ENCODE measurements at regions not wholly inside any gene's neighbourhood (a gene's known extent, or its start where the extent isn't known, plus 50 kb on each side); places are given as distances from the start of the nearest gene placed in this dataset.

DNA sequence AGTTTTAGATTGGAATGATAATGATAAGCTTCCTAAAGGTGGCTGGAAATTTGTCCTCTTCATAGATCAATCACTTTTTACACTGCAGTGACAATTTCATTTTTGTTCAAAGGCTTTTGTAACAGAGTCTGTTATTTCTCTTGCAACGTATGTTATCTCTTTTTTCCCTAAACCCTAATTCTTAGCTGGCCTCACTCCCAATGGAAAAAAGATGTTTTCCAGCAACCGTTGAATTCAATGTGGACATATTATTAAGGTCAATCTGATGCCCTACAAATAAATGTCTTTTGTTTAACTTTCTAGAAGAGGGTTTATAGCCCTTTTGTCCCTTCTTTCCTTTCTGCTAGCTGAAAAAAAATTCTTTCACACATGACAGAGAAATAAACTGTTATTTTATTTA is 192.7 kb upstream of the NWD2 start:
- Histone ChIP-seq H3K27ac (ENCODE audit: extremely low read depth, low read depth, low read length) (no peak overlapping the region), H3K4me3 (ENCODE audit: low read depth, low read length) (no peak overlapping the region), H3K36me3 (ENCODE audit: control insufficient read depth in 2 of 2, insufficient read depth in 1 of 2, low read length in 2 of 2) (no peaks in the 10 kb centered on the region), H3K4me1 (ENCODE audit: control insufficient read depth, insufficient read depth, low read length) (no peaks in the 10 kb centered on the region), H3K9me3 (ENCODE audit: control insufficient read depth, insufficient read depth, low read depth, low read length) (no peaks in the 10 kb centered on the region)
- CTCF ChIA-PET = no interaction called here
- POLR2A ChIA-PET = no interaction called here
- TF ChIP-seq ZNF146 (tag by site-specific recombination; IDR thresholded peaks at IDR 0.05) (no peak), ZBTB48 (tag by site-specific recombination; IDR thresholded peaks at IDR 0.05) (no peak), ZNF292 (tag by site-specific recombination; IDR thresholded peaks at IDR 0.05; ENCODE audit: borderline replicate concordance, low read depth) (no peak), SCRT1 (tag by site-specific recombination; IDR thresholded peaks at IDR 0.05; ENCODE audit: borderline replicate concordance) (no peak), ZFP3 (tag by site-specific recombination; IDR thresholded peaks at IDR 0.05; ENCODE audit: low read depth) (no peak), HOXD13 (CRISPR knock-in tag; IDR thresholded peaks at IDR 0.05; ENCODE audit: borderline replicate concordance) (no peak), SCRT2 (tag by site-specific recombination; IDR thresholded peaks at IDR 0.05) (no peak), ZIC2 (tag by site-specific recombination; IDR thresholded peaks at IDR 0.05) (no peak), ZNF416 (tag by site-specific recombination; IDR thresholded peaks at IDR 0.05) (no peak), WT1 (tag by site-specific recombination; IDR thresholded peaks at IDR 0.05) (no peak), ZNF658 (tag by site-specific recombination; IDR thresholded peaks at IDR 0.05) (no peak), OVOL3 (tag by site-specific recombination; IDR thresholded peaks at IDR 0.05) (no peak)
- TF ChIP-seq, protein P1, sequence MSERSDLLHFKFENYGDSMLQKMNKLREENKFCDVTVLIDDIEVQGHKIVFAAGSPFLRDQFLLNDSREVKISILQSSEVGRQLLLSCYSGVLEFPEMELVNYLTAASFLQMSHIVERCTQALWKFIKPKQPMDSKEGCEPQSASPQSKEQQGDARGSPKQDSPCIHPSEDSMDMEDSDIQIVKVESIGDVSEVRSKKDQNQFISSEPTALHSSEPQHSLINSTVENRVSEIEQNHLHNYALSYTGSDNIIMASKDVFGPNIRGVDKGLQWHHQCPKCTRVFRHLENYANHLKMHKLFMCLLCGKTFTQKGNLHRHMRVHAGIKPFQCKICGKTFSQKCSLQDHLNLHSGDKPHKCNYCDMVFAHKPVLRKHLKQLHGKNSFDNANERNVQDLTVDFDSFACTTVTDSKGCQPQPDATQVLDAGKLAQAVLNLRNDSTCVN (tag by site-specific recombination; optimal IDR thresholded peaks at IDR 0.05) = no peak
- TF ChIP-seq, protein P2, sequence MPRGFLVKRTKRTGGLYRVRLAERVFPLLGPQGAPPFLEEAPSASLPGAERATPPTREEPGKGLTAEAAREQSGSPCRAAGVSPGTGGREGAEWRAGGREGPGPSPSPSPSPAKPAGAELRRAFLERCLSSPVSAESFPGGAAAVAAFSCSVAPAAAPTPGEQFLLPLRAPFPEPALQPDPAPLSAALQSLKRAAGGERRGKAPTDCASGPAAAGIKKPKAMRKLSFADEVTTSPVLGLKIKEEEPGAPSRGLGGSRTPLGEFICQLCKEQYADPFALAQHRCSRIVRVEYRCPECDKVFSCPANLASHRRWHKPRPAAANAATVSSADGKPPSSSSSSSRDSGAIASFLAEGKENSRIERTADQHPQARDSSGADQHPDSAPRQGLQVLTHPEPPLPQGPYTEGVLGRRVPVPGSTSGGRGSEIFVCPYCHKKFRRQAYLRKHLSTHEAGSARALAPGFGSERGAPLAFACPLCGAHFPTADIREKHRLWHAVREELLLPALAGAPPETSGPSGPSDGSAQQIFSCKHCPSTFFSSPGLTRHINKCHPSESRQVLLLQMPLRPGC (tag by site-specific recombination; IDR thresholded peaks at IDR 0.05) = no peak
- TF ChIP-seq, protein P3, sequence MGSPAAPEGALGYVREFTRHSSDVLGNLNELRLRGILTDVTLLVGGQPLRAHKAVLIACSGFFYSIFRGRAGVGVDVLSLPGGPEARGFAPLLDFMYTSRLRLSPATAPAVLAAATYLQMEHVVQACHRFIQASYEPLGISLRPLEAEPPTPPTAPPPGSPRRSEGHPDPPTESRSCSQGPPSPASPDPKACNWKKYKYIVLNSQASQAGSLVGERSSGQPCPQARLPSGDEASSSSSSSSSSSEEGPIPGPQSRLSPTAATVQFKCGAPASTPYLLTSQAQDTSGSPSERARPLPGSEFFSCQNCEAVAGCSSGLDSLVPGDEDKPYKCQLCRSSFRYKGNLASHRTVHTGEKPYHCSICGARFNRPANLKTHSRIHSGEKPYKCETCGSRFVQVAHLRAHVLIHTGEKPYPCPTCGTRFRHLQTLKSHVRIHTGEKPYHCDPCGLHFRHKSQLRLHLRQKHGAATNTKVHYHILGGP (tag by site-specific recombination; IDR thresholded peaks at IDR 0.05) = no peak
- TF ChIP-seq, protein P4, sequence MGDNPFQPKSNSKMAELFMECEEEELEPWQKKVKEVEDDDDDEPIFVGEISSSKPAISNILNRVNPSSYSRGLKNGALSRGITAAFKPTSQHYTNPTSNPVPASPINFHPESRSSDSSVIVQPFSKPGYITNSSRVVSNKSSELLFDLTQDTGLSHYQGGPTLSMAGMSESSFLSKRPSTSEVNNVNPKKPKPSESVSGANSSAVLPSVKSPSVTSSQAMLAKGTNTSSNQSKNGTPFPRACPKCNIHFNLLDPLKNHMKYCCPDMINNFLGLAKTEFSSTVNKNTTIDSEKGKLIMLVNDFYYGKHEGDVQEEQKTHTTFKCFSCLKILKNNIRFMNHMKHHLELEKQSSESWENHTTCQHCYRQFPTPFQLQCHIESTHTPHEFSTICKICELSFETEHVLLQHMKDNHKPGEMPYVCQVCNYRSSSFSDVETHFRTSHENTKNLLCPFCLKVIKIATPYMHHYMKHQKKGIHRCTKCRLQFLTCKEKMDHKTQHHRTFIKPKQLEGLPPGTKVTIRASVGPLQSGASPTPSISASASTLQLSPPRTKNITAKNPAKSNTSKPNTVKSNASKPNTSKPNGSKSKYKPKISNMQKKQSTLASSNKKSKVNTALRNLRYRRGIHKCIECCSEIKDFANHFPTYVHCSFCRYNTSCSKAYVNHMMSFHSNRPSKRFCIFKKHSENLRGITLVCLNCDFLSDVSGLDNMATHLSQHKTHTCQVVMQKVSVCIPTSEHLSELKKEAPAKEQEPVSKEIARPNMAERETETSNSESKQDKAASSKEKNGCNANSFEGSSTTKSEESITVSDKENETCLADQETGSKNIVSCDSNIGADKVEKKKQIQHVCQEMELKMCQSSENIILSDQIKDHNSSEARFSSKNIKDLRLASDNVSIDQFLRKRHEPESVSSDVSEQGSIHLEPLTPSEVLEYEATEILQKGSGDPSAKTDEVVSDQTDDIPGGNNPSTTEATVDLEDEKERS (tag by site-specific recombination; IDR thresholded peaks at IDR 0.05) = no peak

DNA sequence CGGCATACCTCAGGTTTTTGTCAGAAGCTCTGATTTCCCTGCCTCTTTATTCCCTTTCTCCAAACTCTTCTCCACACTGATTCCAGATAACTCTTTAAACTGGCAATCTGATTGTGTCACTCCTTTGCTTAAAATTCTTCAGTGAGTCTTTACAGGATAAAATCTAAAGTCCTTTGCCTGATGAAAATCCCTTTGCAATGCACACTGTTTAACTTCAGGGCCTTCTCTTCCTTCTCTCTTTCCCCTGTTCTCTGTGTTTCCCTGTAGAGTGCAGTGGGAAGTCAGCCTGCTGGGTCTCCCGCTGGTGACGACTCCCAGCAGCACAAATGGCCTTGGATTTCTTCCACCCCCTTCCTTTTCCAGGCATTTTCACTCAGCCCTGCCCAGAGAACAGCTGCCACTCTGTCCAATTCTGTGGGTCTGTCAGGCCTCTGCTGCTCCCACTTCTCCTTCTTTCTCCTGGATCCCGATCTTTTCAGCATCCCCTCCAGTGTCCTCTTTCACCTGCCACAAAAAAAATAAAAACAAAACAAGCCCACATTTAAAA is 189.9 kb upstream of the NWD2 start:
- H3K27ac ChIP-seq (ENCODE audit: extremely low read depth, low read depth, low read length) = no peak overlapping the region
- no peak overlapping the region for H3K4me3 ChIP-seq (ENCODE audit: low read depth, low read length)
- no peaks in the 10 kb centered on the region for H3K4me1 ChIP-seq (ENCODE audit: control insufficient read depth, insufficient read depth, low read length)
- H3K9me3 ChIP-seq (ENCODE audit: control insufficient read depth, insufficient read depth, low read depth, low read length) = no peaks in the 10 kb centered on the region
- POLR2A ChIA-PET = no interaction called here
- no peaks in the 10 kb centered on the region for H3K36me3 ChIP-seq (ENCODE audit: control insufficient read depth in 2 of 2, insufficient read depth in 1 of 2, low read length in 2 of 2)
- CTCF ChIA-PET = no interaction called here
- no peak for TF ChIP-seq ZNF157 (tag by site-specific recombination; IDR thresholded peaks at IDR 0.05)
- no peak for TF ChIP-seq ZNF792 (tag by site-specific recombination; IDR thresholded peaks at IDR 0.05)
- TF ChIP-seq ZNF394 (tag by site-specific recombination; IDR thresholded peaks at IDR 0.05; ENCODE audit: borderline replicate concordance) = no peak
- TF ChIP-seq ZNF785 (tag by site-specific recombination; IDR thresholded peaks at IDR 0.05) = no peak
- TF ChIP-seq, protein P5, sequence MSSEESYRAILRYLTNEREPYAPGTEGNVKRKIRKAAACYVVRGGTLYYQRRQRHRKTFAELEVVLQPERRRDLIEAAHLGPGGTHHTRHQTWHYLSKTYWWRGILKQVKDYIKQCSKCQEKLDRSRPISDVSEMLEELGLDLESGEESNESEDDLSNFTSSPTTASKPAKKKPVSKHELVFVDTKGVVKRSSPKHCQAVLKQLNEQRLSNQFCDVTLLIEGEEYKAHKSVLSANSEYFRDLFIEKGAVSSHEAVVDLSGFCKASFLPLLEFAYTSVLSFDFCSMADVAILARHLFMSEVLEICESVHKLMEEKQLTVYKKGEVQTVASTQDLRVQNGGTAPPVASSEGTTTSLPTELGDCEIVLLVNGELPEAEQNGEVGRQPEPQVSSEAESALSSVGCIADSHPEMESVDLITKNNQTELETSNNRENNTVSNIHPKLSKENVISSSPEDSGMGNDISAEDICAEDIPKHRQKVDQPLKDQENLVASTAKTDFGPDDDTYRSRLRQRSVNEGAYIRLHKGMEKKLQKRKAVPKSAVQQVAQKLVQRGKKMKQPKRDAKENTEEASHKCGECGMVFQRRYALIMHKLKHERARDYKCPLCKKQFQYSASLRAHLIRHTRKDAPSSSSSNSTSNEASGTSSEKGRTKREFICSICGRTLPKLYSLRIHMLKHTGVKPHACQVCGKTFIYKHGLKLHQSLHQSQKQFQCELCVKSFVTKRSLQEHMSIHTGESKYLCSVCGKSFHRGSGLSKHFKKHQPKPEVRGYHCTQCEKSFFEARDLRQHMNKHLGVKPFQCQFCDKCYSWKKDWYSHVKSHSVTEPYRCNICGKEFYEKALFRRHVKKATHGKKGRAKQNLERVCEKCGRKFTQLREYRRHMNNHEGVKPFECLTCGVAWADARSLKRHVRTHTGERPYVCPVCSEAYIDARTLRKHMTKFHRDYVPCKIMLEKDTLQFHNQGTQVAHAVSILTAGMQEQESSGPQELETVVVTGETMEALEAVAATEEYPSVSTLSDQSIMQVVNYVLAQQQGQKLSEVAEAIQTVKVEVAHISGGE (tag by site-specific recombination; conservative IDR thresholded peaks at IDR 0.05; ENCODE audit: low read depth) = no peak
- TF ChIP-seq ZNF416 (tag by site-specific recombination; IDR thresholded peaks at IDR 0.05) = no peak
- no peak for TF ChIP-seq ZFP3 (tag by site-specific recombination; IDR thresholded peaks at IDR 0.05; ENCODE audit: low read depth)
- no peak for TF ChIP-seq ZNF335 (tag by site-specific recombination; conservative IDR thresholded peaks at IDR 0.05)
- TF ChIP-seq ZSCAN30 (tag by site-specific recombination; IDR thresholded peaks at IDR 0.05) = no peak
- no peak for TF ChIP-seq ZBTB8A (tag by site-specific recombination; IDR thresholded peaks at IDR 0.05)
- TF ChIP-seq ZBTB21 (tag by site-specific recombination; IDR thresholded peaks at IDR 0.05) = no peak
- TF ChIP-seq ZNF133 (tag by site-specific recombination; IDR thresholded peaks at IDR 0.05) = no peak
- TF ChIP-seq SCRT2 (tag by site-specific recombination; IDR thresholded peaks at IDR 0.05) = no peak

Measured in HEK293 (cell line).